ENCODE measurements at regions not wholly inside any gene's neighbourhood (a gene's known extent, or its start where the extent isn't known, plus 50 kb on each side); places are given as distances from the start of the nearest gene placed in this dataset.

DNA sequence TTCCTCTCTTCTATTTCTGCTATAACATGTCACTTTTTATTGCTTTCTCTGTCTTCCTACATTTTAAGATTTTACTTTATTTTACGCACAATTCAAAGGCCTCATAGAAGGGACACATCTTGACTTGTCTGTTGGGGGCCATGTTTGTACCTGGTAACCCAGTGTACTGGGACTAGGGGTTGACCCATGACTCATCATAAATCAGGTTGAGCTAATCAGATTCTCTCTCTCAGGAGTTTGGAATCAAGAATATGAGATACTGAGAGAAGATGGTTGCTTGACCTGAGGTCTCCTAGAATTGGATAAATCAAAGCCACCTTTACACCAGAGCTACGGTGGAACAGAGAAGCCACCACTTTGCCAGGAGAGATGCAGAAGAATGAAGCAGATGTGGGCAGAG lies 153.0 kb downstream of the UXS1 start:
- no peaks in the 10 kb centered on the region for H3K27me3 ChIP-seq
- TF ChIP-seq POLR2AphosphoS5 (IDR thresholded peaks at IDR 0.05; ENCODE audit: insufficient read depth in 1 of 2, low read depth in 1 of 2) (no peak), POLR2A (IDR thresholded peaks at IDR 0.05) (no peak)
- TF ChIP-seq, protein P1, sequence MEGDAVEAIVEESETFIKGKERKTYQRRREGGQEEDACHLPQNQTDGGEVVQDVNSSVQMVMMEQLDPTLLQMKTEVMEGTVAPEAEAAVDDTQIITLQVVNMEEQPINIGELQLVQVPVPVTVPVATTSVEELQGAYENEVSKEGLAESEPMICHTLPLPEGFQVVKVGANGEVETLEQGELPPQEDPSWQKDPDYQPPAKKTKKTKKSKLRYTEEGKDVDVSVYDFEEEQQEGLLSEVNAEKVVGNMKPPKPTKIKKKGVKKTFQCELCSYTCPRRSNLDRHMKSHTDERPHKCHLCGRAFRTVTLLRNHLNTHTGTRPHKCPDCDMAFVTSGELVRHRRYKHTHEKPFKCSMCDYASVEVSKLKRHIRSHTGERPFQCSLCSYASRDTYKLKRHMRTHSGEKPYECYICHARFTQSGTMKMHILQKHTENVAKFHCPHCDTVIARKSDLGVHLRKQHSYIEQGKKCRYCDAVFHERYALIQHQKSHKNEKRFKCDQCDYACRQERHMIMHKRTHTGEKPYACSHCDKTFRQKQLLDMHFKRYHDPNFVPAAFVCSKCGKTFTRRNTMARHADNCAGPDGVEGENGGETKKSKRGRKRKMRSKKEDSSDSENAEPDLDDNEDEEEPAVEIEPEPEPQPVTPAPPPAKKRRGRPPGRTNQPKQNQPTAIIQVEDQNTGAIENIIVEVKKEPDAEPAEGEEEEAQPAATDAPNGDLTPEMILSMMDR (IDR thresholded peaks at IDR 0.05) = no peak
- no peak for DNase-seq (ENCODE audit: extremely low spot score in 2 of 2)
- no peaks in the 10 kb centered on the region for H3K9me3 ChIP-seq
- intact Hi-C loops (cut with DNase I) = no loop called here
- H3K36me3 ChIP-seq = no peaks in the 10 kb centered on the region
- H3K27ac ChIP-seq = no peak overlapping the region
- no peaks in the 10 kb centered on the region for H3K4me1 ChIP-seq
- no peak overlapping the region for H3K4me3 ChIP-seq

DNA sequence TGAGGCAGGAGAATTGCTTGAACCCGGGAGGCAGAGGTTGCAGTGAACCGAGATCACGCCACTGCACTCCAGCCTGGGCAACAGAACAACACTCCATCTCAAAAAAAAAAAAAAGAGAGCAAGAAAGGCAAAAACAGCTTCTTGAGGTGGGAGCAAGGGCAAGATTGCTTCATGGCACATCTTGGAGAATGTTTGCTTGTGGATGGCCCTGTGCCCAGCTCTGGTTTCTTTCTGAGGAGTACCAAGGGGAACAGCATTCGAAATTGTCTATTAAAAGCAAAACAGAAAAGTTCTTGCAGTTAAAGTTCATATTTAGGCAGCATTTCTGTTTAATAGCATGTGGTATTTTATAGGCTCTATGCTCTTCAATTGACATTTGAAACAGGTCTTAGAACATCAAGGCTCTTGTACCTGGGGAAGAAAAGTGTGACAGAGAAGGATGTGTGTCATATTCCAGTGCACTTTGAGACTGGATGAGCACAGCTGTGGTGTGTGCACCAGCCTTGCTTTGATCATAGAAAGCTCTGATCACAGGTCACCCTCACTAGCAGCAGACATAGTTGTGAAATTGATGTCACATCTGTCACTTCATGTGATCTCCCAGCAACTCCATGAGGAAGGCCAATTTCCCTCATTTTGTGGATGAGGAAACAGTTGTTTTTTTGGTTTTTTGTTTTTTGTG lies 154.3 kb downstream of the UXS1 start:
- Histone ChIP-seq H3K27ac (no peak overlapping the region), H3K4me1 (no peaks in the 10 kb centered on the region), H3K9me3 (no peaks in the 10 kb centered on the region), H3K4me3 (no peak overlapping the region), H3K36me3 (no peaks in the 10 kb centered on the region), H3K27me3 (no peaks in the 10 kb centered on the region)
- TF ChIP-seq, protein P1 (IDR thresholded peaks at IDR 0.05) = no peak
- no peak for TF ChIP-seq POLR2A (IDR thresholded peaks at IDR 0.05)
- no peak for TF ChIP-seq POLR2AphosphoS5 (IDR thresholded peaks at IDR 0.05; ENCODE audit: insufficient read depth in 1 of 2, low read depth in 1 of 2)
- no peak for DNase-seq (ENCODE audit: extremely low spot score in 2 of 2)
- intact Hi-C loops (cut with DNase I) = no loop called here

DNA sequence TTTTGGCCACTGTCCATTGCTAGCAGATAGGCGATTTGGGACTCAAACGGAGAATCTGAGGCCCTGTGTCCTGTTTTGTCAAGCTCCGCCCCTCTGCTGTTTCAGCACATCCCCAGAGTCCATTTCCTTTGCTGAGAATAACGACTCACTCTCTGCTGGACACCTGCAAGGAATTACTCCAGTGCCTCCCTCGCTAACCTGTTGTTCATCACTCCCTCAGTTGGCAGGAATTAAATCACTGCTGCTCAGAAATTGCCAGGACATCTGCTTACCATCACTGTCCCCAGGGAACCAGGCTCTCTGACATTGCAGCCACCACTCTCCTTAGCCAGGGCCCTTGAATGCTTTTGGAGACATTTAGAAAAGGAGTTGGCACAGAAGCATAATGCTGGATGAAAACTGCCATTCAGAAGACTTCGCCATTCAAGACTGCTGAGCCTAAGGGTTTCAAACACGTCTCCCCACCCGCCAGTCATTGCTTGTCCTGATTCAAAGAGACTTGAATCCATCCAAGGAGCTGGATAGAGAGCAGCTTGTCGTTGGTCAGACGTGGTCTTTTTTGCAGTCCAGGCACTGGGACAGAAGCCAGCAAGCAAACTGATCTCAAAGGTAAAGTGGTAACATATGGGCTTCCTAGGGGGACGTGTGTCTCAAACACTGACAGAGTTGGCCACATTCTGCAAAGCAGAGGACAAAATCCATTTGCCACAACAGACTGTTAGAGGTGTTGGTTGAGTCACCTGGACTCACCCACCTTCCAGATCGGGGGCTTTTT lies 155.3 kb downstream of the UXS1 start:
- DNase-seq (ENCODE audit: extremely low spot score in 2 of 2) = no peak
- Histone ChIP-seq H3K36me3 (no peaks in the 10 kb centered on the region), H3K4me1 (no peaks in the 10 kb centered on the region), H3K27ac (no peak overlapping the region), H3K4me3 (no peak overlapping the region), H3K27me3 (no peaks in the 10 kb centered on the region), H3K9me3 (no peaks in the 10 kb centered on the region)
- TF ChIP-seq POLR2AphosphoS5 (IDR thresholded peaks at IDR 0.05; ENCODE audit: insufficient read depth in 1 of 2, low read depth in 1 of 2) = no peak
- TF ChIP-seq, protein P1 (IDR thresholded peaks at IDR 0.05) = no peak
- no peak for TF ChIP-seq POLR2A (IDR thresholded peaks at IDR 0.05)
- intact Hi-C loops (cut with DNase I) = no loop called here

DNA sequence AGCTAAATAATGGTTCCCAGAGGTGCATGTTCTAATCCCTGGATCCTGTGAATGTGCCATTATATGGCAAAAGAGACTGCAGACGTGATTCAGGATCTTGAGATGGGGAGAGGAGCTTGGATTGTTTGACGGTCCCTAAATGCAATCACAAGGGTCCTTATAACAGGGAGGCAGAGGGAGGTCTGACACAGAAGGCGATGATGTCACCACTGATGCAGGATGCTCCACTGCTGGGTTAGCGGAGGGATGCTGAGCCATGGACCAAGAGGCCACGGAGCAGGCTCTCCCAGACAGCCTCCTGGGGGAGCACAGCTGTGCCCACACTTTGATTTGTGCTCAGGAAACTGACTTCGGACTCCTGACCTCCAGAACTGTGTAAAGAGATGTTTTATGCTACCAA lies 156.2 kb downstream of the UXS1 start:
- no peaks in the 10 kb centered on the region for H3K27me3 ChIP-seq
- no peak overlapping the region for H3K4me3 ChIP-seq
- DNase-seq (ENCODE audit: extremely low spot score in 2 of 2) = no peak
- TF ChIP-seq, protein P1 (IDR thresholded peaks at IDR 0.05) = no peak
- no peak for TF ChIP-seq POLR2A (IDR thresholded peaks at IDR 0.05)
- no peak for TF ChIP-seq POLR2AphosphoS5 (IDR thresholded peaks at IDR 0.05; ENCODE audit: insufficient read depth in 1 of 2, low read depth in 1 of 2)
- H3K9me3 ChIP-seq = no peaks in the 10 kb centered on the region
- H3K36me3 ChIP-seq = no peaks in the 10 kb centered on the region
- no peaks in the 10 kb centered on the region for H3K4me1 ChIP-seq
- H3K27ac ChIP-seq = no peak overlapping the region
- intact Hi-C loops (cut with DNase I) = no loop called here

DNA sequence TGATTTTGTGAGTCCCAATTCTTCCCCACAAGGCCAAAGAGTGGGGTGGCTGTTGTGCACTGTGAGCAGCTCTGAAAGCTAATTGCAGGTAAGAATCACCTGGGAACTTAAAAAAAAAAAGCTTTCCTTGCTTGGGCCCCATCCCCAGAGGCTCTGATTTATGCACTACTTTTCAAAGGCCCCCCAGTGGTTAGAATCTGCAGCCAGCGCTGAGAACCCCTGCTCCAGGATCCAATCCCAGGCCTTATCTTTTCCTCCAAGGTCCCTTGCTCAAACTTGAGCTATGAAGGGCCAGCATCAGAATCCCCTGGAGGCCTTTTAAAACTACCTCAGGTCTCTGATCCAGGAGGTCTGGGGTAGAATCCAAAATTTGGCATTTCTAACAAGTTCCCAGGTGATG lies 156.8 kb downstream of the UXS1 start:
- DNase-seq (ENCODE audit: extremely low spot score in 2 of 2) = no peak
- Histone ChIP-seq H3K4me1 (no peaks in the 10 kb centered on the region), H3K4me3 (no peak overlapping the region), H3K36me3 (no peaks in the 10 kb centered on the region), H3K27ac (no peak overlapping the region), H3K27me3 (no peaks in the 10 kb centered on the region), H3K9me3 (no peaks in the 10 kb centered on the region)
- intact Hi-C loops (cut with DNase I) = no loop called here
- TF ChIP-seq, protein P1 (IDR thresholded peaks at IDR 0.05) = no peak
- TF ChIP-seq POLR2A (IDR thresholded peaks at IDR 0.05) = no peak
- TF ChIP-seq POLR2AphosphoS5 (IDR thresholded peaks at IDR 0.05; ENCODE audit: insufficient read depth in 1 of 2, low read depth in 1 of 2) = no peak
